OCI-LY3 (cell line): ENCODE measurements at regions not wholly inside any gene's neighbourhood (a gene's known extent, or its start where the extent isn't known, plus 50 kb on each side); places are given as distances from the start of the nearest gene placed in this dataset.
A peak's percentile ranks its signal among the peaks of the same experiment; 100 is the strongest.

Experiments
- H2AFZ ChIP-seq: fragments of 200-600, 300-600 bp; shearing (Covaris generic); 2 replicates; pipeline ENCODE4 v1.6.0; 2014; ENCODE audit warnings: antibody characterized with exemption, low read depth, low read length
- H3K27ac ChIP-seq: fragments of 200-600, 300-600 bp; sonication (generic); 2 replicates; pipeline ENCODE4 v1.5.1; 2014; ENCODE audit warnings: mild to moderate bottlenecking, low read length, moderate library complexity, mixed read lengths
- H3K27me3 ChIP-seq: fragments of 200-600, 300-600 bp; sonication (generic); 2 replicates; pipeline ENCODE4 v1.6.1; 2014; ENCODE audit warnings: low read depth, low read length, mixed read lengths
- H3K36me3 ChIP-seq: fragments of 200-600, 300-600 bp; sonication (generic); replicated peaks from 2 replicates; pipeline ENCODE3; 2014; ENCODE audit warnings: low read depth, low read length, mixed read lengths
- H3K4me1 ChIP-seq: fragments of 300-600, 200-600 bp; sonication (generic); 2 replicates; pipeline ENCODE4 v1.6.1; 2014; ENCODE audit warnings: low read length, mixed read lengths
- H3K4me2 ChIP-seq: fragments of 200-600, 300-600 bp; sonication (generic); 2 replicates; pipeline ENCODE4 v1.6.1; 2014; ENCODE audit warnings: low read length, mixed read lengths
- H3K4me3 ChIP-seq: fragments of 300-600, 200-600 bp; sonication (generic); 2 replicates; pipeline ENCODE4 v1.5.1; 2014; ENCODE audit warnings: antibody characterized with exemption, mild to moderate bottlenecking, low read length, moderate library complexity
- H3K79me2 ChIP-seq: fragments of 300-600, 200-600 bp; shearing (Covaris generic); 2 replicates; pipeline ENCODE4 v1.6.1; 2014; ENCODE audit warnings: mild to moderate bottlenecking, low read length, mixed read lengths
- H3K9ac ChIP-seq: fragments of 300-600, 200-600 bp; shearing (Covaris generic); 2 replicates; pipeline ENCODE4 v1.6.0; 2014; ENCODE audit warnings: mild to moderate bottlenecking, low read length, moderate library complexity
- H3K9me3 ChIP-seq: fragments of 200-600, 300-600 bp; shearing (Covaris generic); 2 replicates; pipeline ENCODE4 v1.6.1; 2014; ENCODE audit warnings: low read length, mixed read lengths; ENCODE audit not compliant: insufficient read depth
- H4K20me1 ChIP-seq: fragments of 200-600, 300-600 bp; sonication (generic); 2 replicates; pipeline ENCODE4 v1.6.1; 2016; ENCODE audit warnings: low read length, mixed read lengths; ENCODE audit not compliant: insufficient read depth
- CTCF ChIP-seq: fragments of 200-600, 300-600 bp; sonication (generic); IDR thresholded peaks from 2 replicates; pipeline ENCODE4 v1.5.1; 2014; ENCODE audit warnings: antibody characterized with exemption, low read length, low read depth
- EZH2phosphoT487 ChIP-seq: fragments of 200-600 bp; shearing (Covaris generic); IDR thresholded peaks from 2 replicates; pipeline ENCODE4 v1.6.1; 2018; ENCODE audit warnings: antibody characterized with exemption, mixed run types, low read depth

- H3K4me3 ChIP-seq = no peak overlapping the region
- H3K9ac ChIP-seq = no peak overlapping the region
- H3K27me3 ChIP-seq = peaks cover 11% of the 10 kb centered on the region; the same call in 1 of the 2 replicates
- no peaks in the 10 kb centered on the region for H4K20me1 ChIP-seq
- no peak overlapping the region for H2AFZ ChIP-seq
- TF ChIP-seq EZH2phosphoT487 (no peak), CTCF (no peak)
- no peak overlapping the region for H3K27ac ChIP-seq
- H3K4me1 ChIP-seq = peaks cover 12% of the 10 kb centered on the region
- H3K9me3 ChIP-seq = no peaks in the 10 kb centered on the region
- H3K36me3 ChIP-seq = no peaks in the 10 kb centered on the region
- no peak overlapping the region for H3K4me2 ChIP-seq
- no peaks in the 10 kb centered on the region for H3K79me2 ChIP-seq
These were observed 274.3 kb upstream of the FAR2 start for GRCh38 chr12:28874758-28875157.

GRCh38 chr12:28876196-28876798 lies 272.8 kb upstream of the FAR2 start:
- Histone ChIP-seq H3K27ac (no peak overlapping the region), H3K9ac (no peak overlapping the region), H3K27me3 (peaks cover 11% of the 10 kb centered on the region; the same call in 1 of the 2 replicates), H3K79me2 (no peaks in the 10 kb centered on the region), H3K4me2 (no peak overlapping the region), H4K20me1 (no peaks in the 10 kb centered on the region), H3K36me3 (no peaks in the 10 kb centered on the region), H3K4me1 (peaks cover 9% of the 10 kb centered on the region), H2AFZ (no peak overlapping the region), H3K4me3 (no peak overlapping the region), H3K9me3 (no peaks in the 10 kb centered on the region)
- TF ChIP-seq CTCF (peak; percentile 71), EZH2phosphoT487 (no peak)

GRCh38 chr12:28877854-28878253 lies 271.2 kb upstream of the FAR2 start:
- Histone ChIP-seq H3K27ac (no peak overlapping the region), H3K4me2 (no peak overlapping the region), H3K9me3 (no peaks in the 10 kb centered on the region), H4K20me1 (no peaks in the 10 kb centered on the region), H3K27me3 (peaks cover 11% of the 10 kb centered on the region; the same call in 1 of the 2 replicates), H2AFZ (no peak overlapping the region), H3K36me3 (no peaks in the 10 kb centered on the region), H3K4me1 (peaks cover 8% of the 10 kb centered on the region), H3K4me3 (no peak overlapping the region), H3K79me2 (no peaks in the 10 kb centered on the region), H3K9ac (no peak overlapping the region)
- TF ChIP-seq CTCF (no peak), EZH2phosphoT487 (no peak)

- no peak overlapping the region for H3K9ac ChIP-seq
- no peaks in the 10 kb centered on the region for H3K9me3 ChIP-seq
- TF ChIP-seq CTCF (no peak), EZH2phosphoT487 (no peak)
- H4K20me1 ChIP-seq = no peaks in the 10 kb centered on the region
- peaks cover 10% of the 10 kb centered on the region; the same call in 1 of the 2 replicates for H3K27me3 ChIP-seq
- no peak overlapping the region for H3K4me3 ChIP-seq
- H3K27ac ChIP-seq = no peak overlapping the region
- H3K36me3 ChIP-seq = no peaks in the 10 kb centered on the region
- no peaks in the 10 kb centered on the region for H3K79me2 ChIP-seq
- H3K4me2 ChIP-seq = no peak overlapping the region
- peaks cover 8% of the 10 kb centered on the region for H3K4me1 ChIP-seq
- no peak overlapping the region for H2AFZ ChIP-seq
These were observed 270.4 kb upstream of the FAR2 start for GRCh38 chr12:28878629-28879028.
